ENCODE measurements at regions not wholly inside any gene's neighbourhood (a gene's known extent, or its start where the extent isn't known, plus 50 kb on each side); places are given as distances from the start of the nearest gene placed in this dataset.

DNA sequence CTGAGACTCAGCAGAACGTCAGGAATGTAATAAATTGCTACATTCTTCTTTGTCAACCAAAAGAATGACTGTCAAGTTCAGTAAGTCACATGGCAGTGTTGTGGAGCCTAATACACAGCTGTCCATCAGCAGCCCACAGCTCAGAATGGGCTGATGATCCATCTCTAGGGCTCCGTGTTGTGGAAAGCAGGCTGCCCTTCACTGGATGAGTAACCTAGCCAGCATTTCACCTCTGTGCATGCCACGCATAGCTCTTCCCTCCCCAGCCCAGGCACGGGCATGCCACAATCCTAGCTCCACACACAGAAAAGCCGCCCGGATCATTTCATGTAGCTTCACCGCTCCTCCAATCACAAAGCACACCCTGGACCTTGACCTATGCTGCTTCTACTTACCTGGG lies 878.0 kb upstream of the TMEM132C start:
- TF ChIP-seq, protein P1, sequence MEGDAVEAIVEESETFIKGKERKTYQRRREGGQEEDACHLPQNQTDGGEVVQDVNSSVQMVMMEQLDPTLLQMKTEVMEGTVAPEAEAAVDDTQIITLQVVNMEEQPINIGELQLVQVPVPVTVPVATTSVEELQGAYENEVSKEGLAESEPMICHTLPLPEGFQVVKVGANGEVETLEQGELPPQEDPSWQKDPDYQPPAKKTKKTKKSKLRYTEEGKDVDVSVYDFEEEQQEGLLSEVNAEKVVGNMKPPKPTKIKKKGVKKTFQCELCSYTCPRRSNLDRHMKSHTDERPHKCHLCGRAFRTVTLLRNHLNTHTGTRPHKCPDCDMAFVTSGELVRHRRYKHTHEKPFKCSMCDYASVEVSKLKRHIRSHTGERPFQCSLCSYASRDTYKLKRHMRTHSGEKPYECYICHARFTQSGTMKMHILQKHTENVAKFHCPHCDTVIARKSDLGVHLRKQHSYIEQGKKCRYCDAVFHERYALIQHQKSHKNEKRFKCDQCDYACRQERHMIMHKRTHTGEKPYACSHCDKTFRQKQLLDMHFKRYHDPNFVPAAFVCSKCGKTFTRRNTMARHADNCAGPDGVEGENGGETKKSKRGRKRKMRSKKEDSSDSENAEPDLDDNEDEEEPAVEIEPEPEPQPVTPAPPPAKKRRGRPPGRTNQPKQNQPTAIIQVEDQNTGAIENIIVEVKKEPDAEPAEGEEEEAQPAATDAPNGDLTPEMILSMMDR (IDR thresholded peaks at IDR 0.05; ENCODE audit: extremely low read depth, insufficient read depth, missing control alignments): no peak

DNA sequence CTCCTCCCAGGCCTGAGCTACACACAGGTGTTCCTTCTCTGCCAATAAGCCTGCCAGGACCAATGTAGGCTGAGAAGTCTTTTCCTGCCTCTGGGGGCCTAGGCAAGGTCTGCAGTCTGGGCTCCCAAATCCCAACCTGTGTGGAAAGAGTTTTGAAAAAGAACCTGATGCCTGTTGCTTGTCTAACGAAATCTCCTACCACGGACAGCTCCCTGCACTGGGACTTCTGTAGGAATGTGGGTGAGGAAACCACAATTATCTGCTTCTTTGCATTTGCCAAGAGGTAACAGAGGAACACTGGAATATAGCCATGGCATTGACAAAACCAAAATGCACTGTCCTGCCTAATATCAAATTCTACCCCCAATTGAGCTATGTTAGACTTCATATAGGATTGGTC lies 877.0 kb upstream of the TMEM132C start:
- DNase-seq (ENCODE audit: low spot score): no peak
- in situ Hi-C loops (cut with MboI; ENCODE audit: low pct_unique_long_range_greater_than_20kb, low sequenced_read_pairs, unreplicated experiment): loop anchor here (25.0 kb wide), 1 partner anchor 278 kb away; no protein-coding TSS in a partner anchor
- TF ChIP-seq, protein P1 (IDR thresholded peaks at IDR 0.05; ENCODE audit: extremely low read depth, insufficient read depth, missing control alignments): no peak

More for the DNA sequence above, 878.0 kb upstream of the TMEM132C start:
- DNase-seq (ENCODE audit: low spot score): no peak
- in situ Hi-C loops (cut with MboI; ENCODE audit: low pct_unique_long_range_greater_than_20kb, low sequenced_read_pairs, unreplicated experiment): loop anchor here (25.0 kb wide), 1 partner anchor 277 kb away; no protein-coding TSS in a partner anchor

- DNase-seq (ENCODE audit: low spot score): no peak
- TF ChIP-seq, protein P1 (IDR thresholded peaks at IDR 0.05; ENCODE audit: extremely low read depth, insufficient read depth, missing control alignments): no peak
- in situ Hi-C loops (cut with MboI; ENCODE audit: low pct_unique_long_range_greater_than_20kb, low sequenced_read_pairs, unreplicated experiment): loop anchor here (25.0 kb wide), 1 partner anchor 281 kb away; no protein-coding TSS in a partner anchor
Observed at GRCh38 chr12:127393465-127393864, 873.5 kb upstream of the TMEM132C start.

- TF ChIP-seq, protein P1 (IDR thresholded peaks at IDR 0.05; ENCODE audit: extremely low read depth, insufficient read depth, missing control alignments): no peak
- no peak for DNase-seq (ENCODE audit: low spot score)
- in situ Hi-C loops (cut with MboI; ENCODE audit: low pct_unique_long_range_greater_than_20kb, low sequenced_read_pairs, unreplicated experiment): loop anchor here (25.0 kb wide), 1 partner anchor 282 kb away; no protein-coding TSS in a partner anchor
Observed at GRCh38 chr12:127393896-127394295, 873.1 kb upstream of the TMEM132C start.

DNA sequence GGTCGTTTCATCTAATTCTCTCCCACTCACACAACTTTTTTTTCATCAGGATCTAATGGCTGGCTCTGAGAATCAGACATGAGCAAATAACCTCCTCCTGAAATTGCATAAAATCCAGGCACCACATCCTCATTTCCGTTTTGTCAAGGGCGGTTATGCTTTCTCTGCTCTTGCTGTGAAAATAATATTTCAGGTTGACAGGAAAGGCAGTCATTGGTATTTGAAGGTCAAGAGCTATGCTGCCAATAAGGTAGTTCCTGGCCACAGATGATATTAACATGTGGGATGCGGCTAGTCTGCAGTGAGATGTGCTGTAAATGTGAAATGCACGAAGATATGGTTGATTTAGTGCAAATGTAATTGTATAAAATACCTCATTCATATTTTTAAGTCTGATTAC lies 870.2 kb upstream of the TMEM132C start:
- TF ChIP-seq, protein P1 (IDR thresholded peaks at IDR 0.05; ENCODE audit: extremely low read depth, insufficient read depth, missing control alignments): no peak
- DNase-seq (ENCODE audit: low spot score): no peak
- in situ Hi-C loops (cut with MboI; ENCODE audit: low pct_unique_long_range_greater_than_20kb, low sequenced_read_pairs, unreplicated experiment): loop anchor here (25.0 kb wide), 1 partner anchor 284 kb away; no protein-coding TSS in a partner anchor

GRCh38 chr12:127398016-127398710 lies 868.8 kb upstream of the TMEM132C start:
- in situ Hi-C loops (cut with MboI; ENCODE audit: low pct_unique_long_range_greater_than_20kb, low sequenced_read_pairs, unreplicated experiment): loop anchor here (25.0 kb wide), 1 partner anchor 286 kb away; no protein-coding TSS in a partner anchor
- no peak for DNase-seq (ENCODE audit: low spot score)
- TF ChIP-seq, protein P1 (IDR thresholded peaks at IDR 0.05; ENCODE audit: extremely low read depth, insufficient read depth, missing control alignments): no peak

All from GM13977 (cell line).